Breast epithelium (tissue), 3 donors: ENCODE measurements at regions not wholly inside any gene's neighbourhood (a gene's known extent, or its start where the extent isn't known, plus 50 kb on each side); places are given as distances from the start of the nearest gene placed in this dataset.

Source experiments
- POLR2A ChIP-seq: fragments of 450-650 bp; IDR thresholded peaks from one replicate; pipeline ENCODE4 v1.6.1; 2016; ENCODE audit warnings: antibody characterized with exemption, mild to moderate bottlenecking, moderate library complexity
- TF ChIP-seq, protein P1 (sequence below), 3 donors: fragments of 450-650 bp; IDR thresholded peaks; one replicate each; pipeline ENCODE4 v1.5.1; 2016 to 2017; ENCODE audit warnings: antibody characterized with exemption in 3 of 3, mild to moderate bottlenecking in 3 of 3, moderate library complexity in 3 of 3

DNA sequence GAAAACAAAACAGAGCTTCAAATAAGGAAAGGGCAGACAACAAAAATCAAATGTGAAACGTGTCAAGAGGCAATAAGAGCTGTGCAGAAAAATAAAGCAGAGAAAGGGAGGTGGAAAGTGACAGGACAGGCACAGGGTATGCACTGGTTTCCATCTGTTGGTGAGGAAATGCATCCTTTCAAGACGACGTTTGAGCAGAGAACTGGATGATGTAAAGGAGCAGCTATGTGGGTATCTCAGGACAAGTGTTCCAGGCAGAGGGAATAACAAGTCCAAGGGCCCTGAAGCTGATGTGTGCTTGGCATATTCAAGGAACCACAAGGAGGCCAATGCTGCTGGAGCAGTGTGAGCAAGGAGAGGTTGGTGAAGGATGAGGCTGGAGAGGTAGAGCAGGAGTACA, 168.9 kb upstream of the SERPINE2 start:
- TF ChIP-seq POLR2A, result no peak
- TF ChIP-seq, protein P1, sequence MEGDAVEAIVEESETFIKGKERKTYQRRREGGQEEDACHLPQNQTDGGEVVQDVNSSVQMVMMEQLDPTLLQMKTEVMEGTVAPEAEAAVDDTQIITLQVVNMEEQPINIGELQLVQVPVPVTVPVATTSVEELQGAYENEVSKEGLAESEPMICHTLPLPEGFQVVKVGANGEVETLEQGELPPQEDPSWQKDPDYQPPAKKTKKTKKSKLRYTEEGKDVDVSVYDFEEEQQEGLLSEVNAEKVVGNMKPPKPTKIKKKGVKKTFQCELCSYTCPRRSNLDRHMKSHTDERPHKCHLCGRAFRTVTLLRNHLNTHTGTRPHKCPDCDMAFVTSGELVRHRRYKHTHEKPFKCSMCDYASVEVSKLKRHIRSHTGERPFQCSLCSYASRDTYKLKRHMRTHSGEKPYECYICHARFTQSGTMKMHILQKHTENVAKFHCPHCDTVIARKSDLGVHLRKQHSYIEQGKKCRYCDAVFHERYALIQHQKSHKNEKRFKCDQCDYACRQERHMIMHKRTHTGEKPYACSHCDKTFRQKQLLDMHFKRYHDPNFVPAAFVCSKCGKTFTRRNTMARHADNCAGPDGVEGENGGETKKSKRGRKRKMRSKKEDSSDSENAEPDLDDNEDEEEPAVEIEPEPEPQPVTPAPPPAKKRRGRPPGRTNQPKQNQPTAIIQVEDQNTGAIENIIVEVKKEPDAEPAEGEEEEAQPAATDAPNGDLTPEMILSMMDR (IDR thresholded peaks at IDR 0.05), result no peak
